Fibroblast of lung (primary cell): ENCODE measurements at regions not wholly inside any gene's neighbourhood (a gene's known extent, or its start where the extent isn't known, plus 50 kb on each side); places are given as distances from the start of the nearest gene placed in this dataset.

ENCODE experiments used
- DNase-seq, 2 donors: peaks; one replicate each; pipeline versions ENCODE4 v3.0.0 to v3.0.0-alpha.2; 2010; ENCODE audit warnings: low read depth in 2 of 2
- H2AFZ ChIP-seq: 2 replicates; pipeline ENCODE4 v1.5.1; 2012; ENCODE audit warnings: low read length, control low read depth, inconsistent platforms
- H3K27ac ChIP-seq: 2 replicates; pipeline ENCODE4 v1.5.1; 2011; ENCODE audit warnings: low read length, control low read depth; ENCODE audit not compliant: insufficient read depth
- H3K27me3 ChIP-seq: 2 replicates; pipeline ENCODE4 v1.5.1; 2011; ENCODE audit warnings: mild to moderate bottlenecking, low read length; ENCODE audit not compliant: control insufficient read depth, insufficient read depth
- H3K36me3 ChIP-seq: 2 replicates; pipeline ENCODE4 v1.5.1; 2011; ENCODE audit warnings: low read length; ENCODE audit not compliant: control insufficient read depth, insufficient read depth
- H3K4me1 ChIP-seq: 2 replicates; pipeline ENCODE4 v1.5.1; 2011; ENCODE audit warnings: low read length; ENCODE audit not compliant: control insufficient read depth, insufficient read depth; ENCODE audit errors: extremely low read depth
- H3K4me2 ChIP-seq: 2 replicates; pipeline ENCODE4 v1.5.1; 2011; ENCODE audit warnings: low read length, control low read depth; ENCODE audit not compliant: insufficient read depth; ENCODE audit errors: extremely low read depth
- H3K4me3 ChIP-seq, 4 experiments: fragments of 200-600 bp in 1 of 4; sonication (generic) in 1 of 4; replicated peaks in 1 of 4; 2 replicates each; pipeline ENCODE4 v1.5.1; 2011 to 2016; ENCODE audit warnings: low read length in 4 of 4, low read depth in 3 of 4, mild to moderate bottlenecking in 3 of 4, control low read depth in 2 of 4, inconsistent platforms in 1 of 4, mixed read lengths in 1 of 4; ENCODE audit not compliant: insufficient read depth in 1 of 4; ENCODE audit errors: control extremely low read depth in 1 of 4
- H3K79me2 ChIP-seq: 2 replicates; pipeline ENCODE4 v1.5.1; 2012; ENCODE audit warnings: mild to moderate bottlenecking, low read length, inconsistent platforms; ENCODE audit not compliant: control insufficient read depth, insufficient read depth
- H3K9ac ChIP-seq: 2 replicates; pipeline ENCODE4 v1.5.1; 2011; ENCODE audit warnings: mild to moderate bottlenecking, low read length, control low read depth; ENCODE audit not compliant: insufficient read depth
- H3K9me3 ChIP-seq: 2 replicates; pipeline ENCODE4 v1.5.1; 2012; ENCODE audit warnings: low read depth, low read length; ENCODE audit not compliant: control insufficient read depth, insufficient read depth
- H4K20me1 ChIP-seq: 2 replicates; pipeline ENCODE4 v1.5.1; 2011; ENCODE audit warnings: low read length; ENCODE audit not compliant: control insufficient read depth, insufficient read depth; ENCODE audit errors: extremely low read depth
- CTCF ChIP-seq, 2 donors: IDR thresholded peaks in 1 of 2; conservative IDR thresholded peaks in 1 of 2; 1 replicate in 1 of 2; 2 replicates in 1 of 2; pipeline ENCODE4 v1.5.1; 2011 to 2012; ENCODE audit warnings: low read length in 2 of 2, control low read depth in 1 of 2, inconsistent platforms in 1 of 2, low read depth in 1 of 2, mild to moderate bottlenecking in 1 of 2
- EZH2 ChIP-seq: IDR thresholded peaks from 2 replicates; pipeline ENCODE4 v1.5.1; 2012; ENCODE audit warnings: low read length, control low read depth, mild to moderate bottlenecking; ENCODE audit errors: missing control alignments

GRCh38 chr3:76047368-76047767, 262.0 kb upstream of the ZNF717 start:
- H2AFZ ChIP-seq, result no peak overlapping the region
- no peak overlapping the region for H3K9ac ChIP-seq
- no peaks in the 10 kb centered on the region for H3K9me3 ChIP-seq
- no peaks in the 10 kb centered on the region for H3K36me3 ChIP-seq
- no peaks in the 10 kb centered on the region for H3K79me2 ChIP-seq
- no peaks in the 10 kb centered on the region for H3K4me1 ChIP-seq
- H3K4me2 ChIP-seq, result no peak overlapping the region
- H3K27me3 ChIP-seq, result no peaks in the 10 kb centered on the region
- no peak for DNase-seq
- H3K4me3 ChIP-seq, result no peak overlapping the region
- H4K20me1 ChIP-seq, result no peaks in the 10 kb centered on the region
- TF ChIP-seq CTCF (conservative IDR thresholded peaks at IDR 0.05 in 1 of 2, IDR thresholded peaks at IDR 0.05 in 1 of 2; ENCODE audit: low read depth in 1 of 2, low read length in 2 of 2) (no peak), EZH2 (no peak)
- no peak overlapping the region for H3K27ac ChIP-seq

GRCh38 chr3:76049776-76050175, 264.4 kb upstream of the ZNF717 start:
- H3K27ac ChIP-seq, result no peak overlapping the region
- no peak overlapping the region for H3K4me3 ChIP-seq
- no peak overlapping the region for H3K9ac ChIP-seq
- no peaks in the 10 kb centered on the region for H3K79me2 ChIP-seq
- H3K9me3 ChIP-seq, result no peaks in the 10 kb centered on the region
- H3K4me1 ChIP-seq, result no peaks in the 10 kb centered on the region
- no peak for TF ChIP-seq EZH2
- TF ChIP-seq CTCF (conservative IDR thresholded peaks at IDR 0.05 in 1 of 2, IDR thresholded peaks at IDR 0.05 in 1 of 2; ENCODE audit: low read depth in 1 of 2, low read length in 2 of 2), result no peak
- no peak overlapping the region for H3K4me2 ChIP-seq
- DNase-seq, result no peak
- H3K36me3 ChIP-seq, result no peaks in the 10 kb centered on the region
- H4K20me1 ChIP-seq, result no peaks in the 10 kb centered on the region
- H3K27me3 ChIP-seq, result no peaks in the 10 kb centered on the region
- H2AFZ ChIP-seq, result no peak overlapping the region

GRCh38 chr3:76051145-76051544, 265.8 kb upstream of the ZNF717 start:
- no peak for TF ChIP-seq EZH2
- no peak for TF ChIP-seq CTCF (conservative IDR thresholded peaks at IDR 0.05 in 1 of 2, IDR thresholded peaks at IDR 0.05 in 1 of 2; ENCODE audit: low read depth in 1 of 2, low read length in 2 of 2)
- H3K79me2 ChIP-seq, result no peaks in the 10 kb centered on the region

More at GRCh38 chr3:76051145-76051544, 265.8 kb upstream of the ZNF717 start:
- Histone ChIP-seq H3K4me1 (no peaks in the 10 kb centered on the region), H3K36me3 (no peaks in the 10 kb centered on the region), H4K20me1 (no peaks in the 10 kb centered on the region), H2AFZ (no peak overlapping the region), H3K4me2 (no peak overlapping the region), H3K27ac (no peak overlapping the region), H3K9ac (no peak overlapping the region), H3K9me3 (no peaks in the 10 kb centered on the region), H3K4me3 (no peak overlapping the region), H3K27me3 (no peaks in the 10 kb centered on the region)
- DNase-seq, result peak; percentile 27 to 30
